Stomach (tissue), 4 donors: ENCODE measurements at regions not wholly inside any gene's neighbourhood (a gene's known extent, or its start where the extent isn't known, plus 50 kb on each side); places are given as distances from the start of the nearest gene placed in this dataset.

Experiments
- POLR2A ChIP-seq, 4 donors: fragments of 450-650 bp; IDR thresholded peaks; one replicate each; pipeline ENCODE4 v1.6.1; 2016; ENCODE audit warnings: antibody characterized with exemption in 4 of 4, control low read depth in 2 of 4, mild to moderate bottlenecking in 1 of 4, moderate library complexity in 1 of 4
- TF ChIP-seq, protein P1 (sequence below), 7 experiments: fragments of 450-650 bp in 4 of 7; fragments of 200-600 bp in 3 of 7; sonication (generic) in 3 of 7; IDR thresholded peaks; one replicate each; pipeline ENCODE4 v1.5.1; 2016 to 2019; ENCODE audit warnings: antibody characterized with exemption in 7 of 7, control low read depth in 2 of 7, mild to moderate bottlenecking in 1 of 7

DNA sequence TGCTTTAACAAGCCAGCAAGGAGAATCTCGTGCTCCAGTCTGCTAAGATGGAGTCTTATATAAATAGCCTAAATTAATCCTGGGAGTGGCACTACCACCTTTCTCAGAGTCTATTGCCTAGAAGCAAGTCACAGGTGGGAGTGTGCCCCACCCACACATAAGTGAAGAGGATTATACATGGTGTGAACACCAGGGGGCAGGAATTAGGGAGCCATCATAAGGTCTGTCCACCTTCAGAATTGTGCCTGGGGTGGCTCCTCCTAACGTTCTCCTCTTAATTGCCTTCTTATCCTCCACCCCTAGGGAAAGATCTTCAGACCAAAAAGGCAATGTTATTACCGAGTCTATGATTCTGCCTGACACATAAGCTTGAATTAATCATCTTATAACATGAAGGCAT lies 276.8 kb upstream of the SESN3 start:
- TF ChIP-seq, protein P1, sequence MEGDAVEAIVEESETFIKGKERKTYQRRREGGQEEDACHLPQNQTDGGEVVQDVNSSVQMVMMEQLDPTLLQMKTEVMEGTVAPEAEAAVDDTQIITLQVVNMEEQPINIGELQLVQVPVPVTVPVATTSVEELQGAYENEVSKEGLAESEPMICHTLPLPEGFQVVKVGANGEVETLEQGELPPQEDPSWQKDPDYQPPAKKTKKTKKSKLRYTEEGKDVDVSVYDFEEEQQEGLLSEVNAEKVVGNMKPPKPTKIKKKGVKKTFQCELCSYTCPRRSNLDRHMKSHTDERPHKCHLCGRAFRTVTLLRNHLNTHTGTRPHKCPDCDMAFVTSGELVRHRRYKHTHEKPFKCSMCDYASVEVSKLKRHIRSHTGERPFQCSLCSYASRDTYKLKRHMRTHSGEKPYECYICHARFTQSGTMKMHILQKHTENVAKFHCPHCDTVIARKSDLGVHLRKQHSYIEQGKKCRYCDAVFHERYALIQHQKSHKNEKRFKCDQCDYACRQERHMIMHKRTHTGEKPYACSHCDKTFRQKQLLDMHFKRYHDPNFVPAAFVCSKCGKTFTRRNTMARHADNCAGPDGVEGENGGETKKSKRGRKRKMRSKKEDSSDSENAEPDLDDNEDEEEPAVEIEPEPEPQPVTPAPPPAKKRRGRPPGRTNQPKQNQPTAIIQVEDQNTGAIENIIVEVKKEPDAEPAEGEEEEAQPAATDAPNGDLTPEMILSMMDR (IDR thresholded peaks at IDR 0.05), result no peak
- TF ChIP-seq POLR2A (IDR thresholded peaks at IDR 0.05), result no peak
